Liver (tissue), 8 donors: ENCODE measurements at regions not wholly inside any gene's neighbourhood (a gene's known extent, or its start where the extent isn't known, plus 50 kb on each side); places are given as distances from the start of the nearest gene placed in this dataset.

ENCODE experiments used
- DNase-seq: peaks from one replicate; pipeline ENCODE4 v3.0.0-alpha.2; 2017; ENCODE audit warnings: low spot score
- H3K27ac ChIP-seq, 2 donors: one replicate each; pipeline ENCODE4 v1.7.0; 2013; ENCODE audit warnings: inconsistent platforms in 2 of 2, low read length in 2 of 2, control low read depth in 1 of 2, low read depth in 1 of 2, mild to moderate bottlenecking in 1 of 2
- H3K27me3 ChIP-seq, 4 donors: one replicate each; pipeline versions ENCODE4 v1.6.1 to v1.7.0; 2013; ENCODE audit warnings: low read length in 3 of 4, inconsistent platforms in 1 of 4, mild to moderate bottlenecking in 1 of 4, moderate library complexity in 1 of 4; ENCODE audit not compliant: control insufficient read depth in 4 of 4, insufficient read depth in 4 of 4
- H3K36me3 ChIP-seq, 4 donors: one replicate each; pipeline versions ENCODE4 v1.6.1 to v1.7.0; 2013; ENCODE audit warnings: low read length in 3 of 4, mild to moderate bottlenecking in 3 of 4, low read depth in 1 of 4, moderate library complexity in 1 of 4; ENCODE audit not compliant: control insufficient read depth in 4 of 4, insufficient read depth in 3 of 4
- H3K4me1 ChIP-seq, 4 donors: one replicate each; pipeline versions ENCODE4 v1.6.1 to v1.7.0; 2013; ENCODE audit warnings: low read length in 3 of 4, mild to moderate bottlenecking in 3 of 4, moderate library complexity in 1 of 4; ENCODE audit not compliant: control insufficient read depth in 4 of 4, insufficient read depth in 4 of 4
- H3K4me3 ChIP-seq, 3 donors: one replicate each; pipeline versions ENCODE4 v1.6.1 to v1.7.0; 2013; ENCODE audit warnings: low read length in 3 of 3, control low read depth in 1 of 3, low read depth in 1 of 3, mild to moderate bottlenecking in 1 of 3
- H3K9ac ChIP-seq, 2 donors: one replicate each; pipeline ENCODE4 v1.7.0; 2013; ENCODE audit warnings: low read length in 2 of 2, mild to moderate bottlenecking in 2 of 2, moderate library complexity in 2 of 2, control low read depth in 1 of 2, low read depth in 1 of 2
- H3K9me3 ChIP-seq, 4 donors: one replicate each; pipeline versions ENCODE4 v1.6.1 to v1.7.0; 2013; ENCODE audit warnings: low read length in 3 of 4; ENCODE audit not compliant: control insufficient read depth in 4 of 4
- CTCF ChIP-seq: fragments of 150-350 bp; IDR thresholded peaks from 2 replicates; pipeline ENCODE4 v1.5.1; 2017; ENCODE audit warnings: improper control_type of control experiment, low read depth, low read length; ENCODE audit not compliant: missing input control
- EGR1 ChIP-seq, 2 donors: IDR thresholded peaks; 2 replicates each; pipeline ENCODE4 v1.6.1; 2016 to 2018; ENCODE audit warnings: antibody characterized with exemption in 2 of 2, low read depth in 2 of 2
- FOXA1 ChIP-seq: IDR thresholded peaks from 2 replicates; pipeline ENCODE4 v1.6.1; 2016; ENCODE audit warnings: antibody characterized with exemption
- FOXA2 ChIP-seq: IDR thresholded peaks from 2 replicates; pipeline ENCODE4 v1.6.1; 2016; ENCODE audit warnings: antibody characterized with exemption
- GABPA ChIP-seq, 2 donors: IDR thresholded peaks in 1 of 2; conservative IDR thresholded peaks in 1 of 2; 2 replicates each; pipeline ENCODE4 v1.6.1; 2016; ENCODE audit warnings: antibody characterized with exemption in 2 of 2, mild to moderate bottlenecking in 1 of 2, moderate library complexity in 1 of 2
- HNF4A ChIP-seq, 2 donors: conservative IDR thresholded peaks; 2 replicates each; pipeline ENCODE4 v1.6.1; 2016; ENCODE audit warnings: antibody characterized with exemption in 2 of 2, mild to moderate bottlenecking in 2 of 2
- HNF4G ChIP-seq: IDR thresholded peaks from 2 replicates; pipeline ENCODE4 v1.6.1; 2016; ENCODE audit warnings: antibody characterized with exemption
- JUND ChIP-seq, 2 donors: IDR thresholded peaks; 2 replicates each; pipeline ENCODE4 v1.6.1; 2016; ENCODE audit warnings: antibody characterized with exemption in 2 of 2
- MAX ChIP-seq: IDR thresholded peaks from 2 replicates; pipeline ENCODE4 v1.6.1; 2016; ENCODE audit warnings: antibody characterized with exemption
- NR2F2 ChIP-seq: IDR thresholded peaks from 2 replicates; pipeline ENCODE4 v1.6.1; 2016; ENCODE audit warnings: antibody characterized with exemption
- REST ChIP-seq: IDR thresholded peaks from 2 replicates; pipeline ENCODE4 v1.6.1; 2016; ENCODE audit warnings: antibody characterized with exemption, mild to moderate bottlenecking
- TAF1 ChIP-seq: conservative IDR thresholded peaks from 2 replicates; pipeline ENCODE4 v1.6.1; 2016; ENCODE audit warnings: antibody characterized with exemption, mild to moderate bottlenecking
- YY1 ChIP-seq: IDR thresholded peaks from 2 replicates; pipeline ENCODE4 v1.6.1; 2016; ENCODE audit warnings: antibody characterized with exemption, mild to moderate bottlenecking
- ZBTB33 ChIP-seq: IDR thresholded peaks from 2 replicates; pipeline ENCODE4 v1.6.1; 2016; ENCODE audit warnings: antibody characterized with exemption
- WGBS: extraction: QIAGEN DNeasy Blood & Tissue Kit; methylation state at CpG from one replicate; pipeline ENCODE4 v1.1.7; 2013; 5-methylcytosine and 5-hydroxymethylcytosine counted together
- TF ChIP-seq, protein P1 (sequence below): IDR thresholded peaks from 2 replicates; pipeline ENCODE4 v1.6.1; 2016; ENCODE audit warnings: antibody characterized with exemption
- donor health status: healthy.
- donor health status: healthy.
- donor health status: healthy.
- donor health status: healthy.
- donor health status: healthy.

GRCh38 chr13:26855921-26856320, 95.3 kb upstream of the GPR12 start (continued):
- no peak for TF ChIP-seq REST

GRCh38 chr13:26855071-26855470, 94.5 kb upstream of the GPR12 start:
- TF ChIP-seq, protein P1, sequence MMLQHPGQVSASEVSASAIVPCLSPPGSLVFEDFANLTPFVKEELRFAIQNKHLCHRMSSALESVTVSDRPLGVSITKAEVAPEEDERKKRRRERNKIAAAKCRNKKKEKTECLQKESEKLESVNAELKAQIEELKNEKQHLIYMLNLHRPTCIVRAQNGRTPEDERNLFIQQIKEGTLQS: no peak
- TF ChIP-seq REST: no peak
- TF ChIP-seq MAX: no peak
- no peak for TF ChIP-seq HNF4G
- TF ChIP-seq HNF4A (conservative IDR thresholded peaks at IDR 0.05): no peak
- no peak for TF ChIP-seq TAF1
- TF ChIP-seq FOXA1: no peak
- 46% methylated on average over 3 of the region's 3 CpGs for WGBS
- DNase-seq: no peak

GRCh38 chr13:26853323-26853722, 92.7 kb upstream of the GPR12 start:
- TF ChIP-seq EGR1 (IDR thresholded peaks at IDR 0.05; ENCODE audit: low read depth in 2 of 2) (no peak), HNF4G (no peak), YY1 (no peak), ZBTB33 (no peak), REST (no peak), JUND (IDR thresholded peaks at IDR 0.05) (no peak), NR2F2 (no peak), FOXA2 (no peak), FOXA1 (no peak), CTCF (no peak), HNF4A (conservative IDR thresholded peaks at IDR 0.05) (no peak), GABPA (IDR thresholded peaks at IDR 0.05 in 1 of 2, conservative IDR thresholded peaks at IDR 0.05 in 1 of 2) (no peak)
- 57% methylated on average over 2 of the region's 2 CpGs for WGBS
- Histone ChIP-seq H3K27me3 (no peaks in the 10 kb centered on the region), H3K4me1 (no peaks in the 10 kb centered on the region), H3K9ac (no peak overlapping the region), H3K27ac (no peak overlapping the region), H3K9me3 (no peaks in the 10 kb centered on the region), H3K36me3 (no peaks in the 10 kb centered on the region), H3K4me3 (no peak overlapping the region)
- DNase-seq: no peak

More at GRCh38 chr13:26855071-26855470, 94.5 kb upstream of the GPR12 start:
- H3K9ac ChIP-seq: no peak overlapping the region
- no peak overlapping the region for H3K4me3 ChIP-seq
- H3K9me3 ChIP-seq: no peaks in the 10 kb centered on the region
- H3K4me1 ChIP-seq: no peaks in the 10 kb centered on the region
- H3K36me3 ChIP-seq: no peaks in the 10 kb centered on the region
- no peak overlapping the region for H3K27ac ChIP-seq
- no peaks in the 10 kb centered on the region for H3K27me3 ChIP-seq
